Endothelial cell of umbilical vein (primary cell): ENCODE measurements at regions not wholly inside any gene's neighbourhood (a gene's known extent, or its start where the extent isn't known, plus 50 kb on each side); places are given as distances from the start of the nearest gene placed in this dataset.

Experiments used
- BruUV-seq: library from RNA; stranded (reverse); fragments of 400-500 nt; replicated peaks from 2 replicates; lab custom pipeline; 2021; lab: Mats Ljungman, UMichigan
- CTCF ChIA-PET: fragments of 300-600, 350-600 bp; sonication (Branson Sonifier 250); formaldehyde crosslinking; loops from one replicate; lab custom pipeline; 2021; ENCODE audit warnings: antibody characterized with exemption, inconsistent platforms; lab: Charles Lee
- POLR2A ChIA-PET: fragments of 300-600, 350-600 bp; sonication (Branson Sonifier 250); formaldehyde crosslinking; loops from one replicate; lab custom pipeline; 2021; ENCODE audit warnings: antibody characterized with exemption, inconsistent platforms; lab: Charles Lee
- DNase-seq: peaks from one replicate; pipeline ENCODE4 v3.0.0-alpha.2; 2011; ENCODE audit warnings: low read depth, low spot score
- FAIRE-seq: peaks from 2 replicates; lab custom pipeline; 2011; peaks lifted over from hg19 to GRCh38; lab: Jason Lieb, UNC
- H2AFZ ChIP-seq: 2 replicates; pipeline ENCODE4 v1.6.0; 2012; ENCODE audit warnings: low read depth, low read length, control low read depth, inconsistent platforms
- H3K27ac ChIP-seq: 2 replicates; pipeline ENCODE4 v1.5.1; 2011; ENCODE audit warnings: low read depth, mild to moderate bottlenecking, control low read depth, low read length, moderate library complexity; ENCODE audit not compliant: insufficient read depth
- H3K27me3 ChIP-seq, 2 experiments: 2 replicates each; pipeline versions ENCODE4 v1.6.0 to v1.6.1; 2011; ENCODE audit warnings: low read length in 2 of 2, mixed read lengths in 1 of 2; ENCODE audit not compliant: control insufficient read depth in 2 of 2, insufficient read depth in 2 of 2
- H3K36me3 ChIP-seq, 2 experiments: 2 replicates in 1 of 2; 3 replicates in 1 of 2; pipeline ENCODE4 v1.5.1; 2011; ENCODE audit warnings: low read length in 2 of 2, mild to moderate bottlenecking in 1 of 2, moderate library complexity in 1 of 2; ENCODE audit not compliant: control insufficient read depth in 2 of 2, insufficient read depth in 2 of 2; ENCODE audit errors: extremely low read depth in 1 of 2
- H3K4me1 ChIP-seq: 3 replicates; pipeline ENCODE4 v1.5.1; 2011; ENCODE audit warnings: mild to moderate bottlenecking, low read length; ENCODE audit not compliant: control insufficient read depth, insufficient read depth; ENCODE audit errors: extremely low read depth
- H3K4me2 ChIP-seq: 2 replicates; pipeline ENCODE4 v1.6.1; 2011; ENCODE audit warnings: low read length, control low read depth, mixed read lengths; ENCODE audit not compliant: insufficient read depth
- H3K4me3 ChIP-seq, 3 experiments: fragments of 200-600 bp in 1 of 3; sonication (generic), shearing (Covaris generic) in 1 of 3; replicated peaks in 1 of 3; 2 replicates each; pipeline ENCODE4 v1.5.1; 2011 to 2016; ENCODE audit warnings: control low read depth in 3 of 3, low read length in 3 of 3, mild to moderate bottlenecking in 2 of 3, inconsistent platforms in 1 of 3, low read depth in 1 of 3, moderate library complexity in 1 of 3; ENCODE audit not compliant: insufficient read depth in 1 of 3
- H3K79me2 ChIP-seq: 2 replicates; pipeline ENCODE4 v1.6.0; 2012; ENCODE audit warnings: low read length, inconsistent platforms; ENCODE audit not compliant: control insufficient read depth, insufficient read depth
- H3K9ac ChIP-seq: replicated peaks from 2 replicates; pipeline ENCODE3; 2011; ENCODE audit warnings: low read length, control low read depth; ENCODE audit not compliant: insufficient read depth; ENCODE audit errors: extremely low read depth
- H3K9me1 ChIP-seq: replicated peaks from 3 replicates; pipeline ENCODE4 v1.6.0; 2011; ENCODE audit warnings: mild to moderate bottlenecking, low read length; ENCODE audit not compliant: control insufficient read depth, insufficient read depth; ENCODE audit errors: extremely low read depth
- H3K9me3 ChIP-seq: replicated peaks from 2 replicates; pipeline ENCODE4 v1.5.1; 2012; ENCODE audit warnings: low read length, inconsistent platforms; ENCODE audit not compliant: control insufficient read depth, insufficient read depth
- H4K20me1 ChIP-seq: replicated peaks from 2 replicates; pipeline ENCODE3; 2011; ENCODE audit warnings: mild to moderate bottlenecking, low read length; ENCODE audit not compliant: control insufficient read depth, insufficient read depth; ENCODE audit errors: extremely low read depth
- CTCF ChIP-seq, 2 donors: IDR thresholded peaks; 1 replicate in 1 of 2; 2 replicates in 1 of 2; pipeline ENCODE4 v1.5.1; 2011; ENCODE audit warnings: low read length in 2 of 2, mild to moderate bottlenecking in 2 of 2, moderate library complexity in 2 of 2, control low read depth in 1 of 2, inconsistent platforms in 1 of 2, low read depth in 1 of 2; ENCODE audit not compliant: insufficient read depth in 1 of 2; ENCODE audit errors: extremely low read depth in 1 of 2
- EZH2 ChIP-seq: IDR thresholded peaks from 2 replicates; pipeline ENCODE4 v1.6.1; 2012; ENCODE audit warnings: borderline replicate concordance, low read depth, mild to moderate bottlenecking, moderate library complexity, low read length, inconsistent platforms; ENCODE audit not compliant: severe bottlenecking
- FOS ChIP-seq: IDR thresholded peaks from 2 replicates; pipeline ENCODE4 v1.6.1; 2011; ENCODE audit warnings: mild to moderate bottlenecking, low read length, moderate library complexity, borderline replicate concordance; ENCODE audit not compliant: insufficient read depth
- GATA2 ChIP-seq: IDR thresholded peaks from 2 replicates; pipeline ENCODE4 v1.7.0; 2011; ENCODE audit warnings: low read depth, mild to moderate bottlenecking, moderate library complexity, mixed read lengths, low read length; ENCODE audit not compliant: insufficient read length, insufficient read depth
- JUN ChIP-seq: IDR thresholded peaks from 2 replicates; pipeline ENCODE4 v1.6.1; 2011; ENCODE audit warnings: borderline replicate concordance, low read depth; ENCODE audit not compliant: insufficient read length, insufficient read depth
- MAX ChIP-seq: IDR thresholded peaks from 2 replicates; pipeline ENCODE4 v1.6.1; 2011; ENCODE audit not compliant: insufficient read depth, insufficient read length
- MYC ChIP-seq: IDR thresholded peaks from one replicate; pipeline ENCODE4 v1.6.1; 2011; ENCODE audit warnings: mild to moderate bottlenecking, low read depth, low read length
- POLR2A ChIP-seq: IDR thresholded peaks from 2 replicates; pipeline ENCODE4 v1.6.1; 2012; ENCODE audit warnings: low read depth, mild to moderate bottlenecking, control low read depth, low read length
- POLR2AphosphoS5 ChIP-seq: IDR thresholded peaks from 2 replicates; pipeline ENCODE4 v1.6.1; 2012; ENCODE audit warnings: low read depth, mild to moderate bottlenecking, control low read depth, low read length, moderate library complexity; ENCODE audit not compliant: insufficient read depth
- dilution Hi-C: fragments of 300-500 bp; cut with MboI; formaldehyde crosslinking; loops from one replicate; pipeline ENCODE4 v1.15.0; 2019; ENCODE audit warnings: low sequenced_read_pairs; ENCODE audit not compliant: extremely low pct_ligation_motif_present
- intact Hi-C: fragments of 100-400 bp; cut with micrococcal nuclease; formaldehyde crosslinking; loops from one replicate; pipeline ENCODE4 v1.10.0; 2022

- Histone ChIP-seq H3K36me3 (no peaks in the 10 kb centered on the region), H3K79me2 (no peaks in the 10 kb centered on the region), H2AFZ (no peak overlapping the region), H3K4me2 (no peak overlapping the region), H3K4me1 (no peaks in the 10 kb centered on the region), H3K27ac (no peak overlapping the region), H3K4me3 (no peak overlapping the region), H3K9me3 (peaks cover 4% of the 10 kb centered on the region), H3K9ac (no peak overlapping the region), H3K9me1 (no peaks in the 10 kb centered on the region), H4K20me1 (no peaks in the 10 kb centered on the region), H3K27me3 (no peaks in the 10 kb centered on the region)
- dilution Hi-C loops (no loop called here), intact Hi-C loops (no loop called here)
- FAIRE-seq (no peak), DNase-seq (no peak)
- ChIA-PET CTCF (no interaction called here), POLR2A (no interaction called here)
- TF ChIP-seq MAX (no peak), MYC (no peak), JUN (no peak), FOS (no peak), GATA2 (no peak), POLR2AphosphoS5 (no peak), POLR2A (no peak), EZH2 (no peak), CTCF (IDR thresholded peaks at IDR 0.05; ENCODE audit: extremely low read depth in 1 of 2, insufficient read depth in 1 of 2, low read depth in 1 of 2, low read length in 2 of 2) (no peak)
- BruUV-seq, result no TSS peak
Observed at GRCh38 chr2:59561281-59561680, 992.2 kb downstream of the BCL11A start.
